ENCODE measurements at regions not wholly inside any gene's neighbourhood (a gene's known extent, or its start where the extent isn't known, plus 50 kb on each side); places are given as distances from the start of the nearest gene placed in this dataset.

GRCh38 chr5:143634689-143635088, 177.3 kb upstream of the HMHB1 start:
- TF ChIP-seq POLR2A (IDR thresholded peaks at IDR 0.05) (no peak), CTCF (IDR thresholded peaks at IDR 0.05) (no peak)

Data from body of pancreas (tissue), 4 donors.